IPS-18a (cell line): ENCODE measurements at regions not wholly inside any gene's neighbourhood (a gene's known extent, or its start where the extent isn't known, plus 50 kb on each side); places are given as distances from the start of the nearest gene placed in this dataset.

Source experiments
- H3K27ac ChIP-seq: one replicate; pipeline ENCODE4 v1.5.1; 2013; ENCODE audit warnings: low read length
- H3K27me3 ChIP-seq: one replicate; pipeline ENCODE4 v1.6.1; 2013; ENCODE audit warnings: mild to moderate bottlenecking, low read length; ENCODE audit not compliant: control insufficient read depth, insufficient read depth
- H3K36me3 ChIP-seq: one replicate; pipeline ENCODE4 v1.6.1; 2013; ENCODE audit warnings: low read depth, low read length; ENCODE audit not compliant: control insufficient read depth
- H3K4me1 ChIP-seq: one replicate; pipeline ENCODE4 v1.6.1; 2013; ENCODE audit warnings: low read depth, low read length; ENCODE audit not compliant: control insufficient read depth
- H3K4me3 ChIP-seq: one replicate; pipeline ENCODE4 v1.5.1; 2013; ENCODE audit warnings: low read length
- H3K9ac ChIP-seq: one replicate; pipeline ENCODE4 v1.6.1; 2013; ENCODE audit warnings: mild to moderate bottlenecking, low read length, moderate library complexity
- H3K9me3 ChIP-seq: one replicate; pipeline ENCODE4 v1.6.1; 2013; ENCODE audit warnings: low read depth, low read length; ENCODE audit not compliant: control insufficient read depth

- Histone ChIP-seq H3K4me1 (no peaks in the 10 kb centered on the region), H3K9ac (no peak overlapping the region), H3K27me3 (no peaks in the 10 kb centered on the region), H3K4me3 (no peak overlapping the region), H3K36me3 (no peaks in the 10 kb centered on the region), H3K27ac (no peak overlapping the region), H3K9me3 (no peaks in the 10 kb centered on the region)
Observed at GRCh38 chr7:126227055-126227454, 1025.7 kb downstream of the GRM8 start.

- Histone ChIP-seq H3K4me1 (no peaks in the 10 kb centered on the region), H3K27me3 (no peaks in the 10 kb centered on the region), H3K36me3 (no peaks in the 10 kb centered on the region), H3K9me3 (no peaks in the 10 kb centered on the region), H3K9ac (no peak overlapping the region), H3K27ac (no peak overlapping the region), H3K4me3 (no peak overlapping the region)
Observed at GRCh38 chr7:126223729-126224128, 1029.0 kb downstream of the GRM8 start.

- H3K9ac ChIP-seq: no peak overlapping the region
- no peaks in the 10 kb centered on the region for H3K4me1 ChIP-seq
- no peaks in the 10 kb centered on the region for H3K27me3 ChIP-seq
- H3K4me3 ChIP-seq: no peak overlapping the region
- H3K27ac ChIP-seq: no peak overlapping the region
- no peaks in the 10 kb centered on the region for H3K36me3 ChIP-seq
- no peaks in the 10 kb centered on the region for H3K9me3 ChIP-seq
Observed at GRCh38 chr7:126222782-126223181, 1030.0 kb downstream of the GRM8 start.

- Histone ChIP-seq H3K27me3 (no peaks in the 10 kb centered on the region), H3K4me3 (no peak overlapping the region), H3K9ac (no peak overlapping the region), H3K4me1 (no peaks in the 10 kb centered on the region), H3K9me3 (no peaks in the 10 kb centered on the region), H3K27ac (no peak overlapping the region), H3K36me3 (no peaks in the 10 kb centered on the region)
Observed at GRCh38 chr7:126215785-126216184, 1037.0 kb downstream of the GRM8 start.

GRCh38 chr7:126213876-126214275 lies 1038.9 kb downstream of the GRM8 start:
- H3K4me3 ChIP-seq: no peak overlapping the region
- no peaks in the 10 kb centered on the region for H3K9me3 ChIP-seq
- H3K36me3 ChIP-seq: no peaks in the 10 kb centered on the region
- no peak overlapping the region for H3K9ac ChIP-seq
- H3K4me1 ChIP-seq: no peaks in the 10 kb centered on the region
- no peak overlapping the region for H3K27ac ChIP-seq
- no peaks in the 10 kb centered on the region for H3K27me3 ChIP-seq

- Histone ChIP-seq H3K9ac (no peak overlapping the region), H3K9me3 (no peaks in the 10 kb centered on the region), H3K4me3 (no peak overlapping the region), H3K36me3 (no peaks in the 10 kb centered on the region), H3K27me3 (no peaks in the 10 kb centered on the region), H3K4me1 (no peaks in the 10 kb centered on the region), H3K27ac (no peak overlapping the region)
Observed at GRCh38 chr7:126211875-126212274, 1040.9 kb downstream of the GRM8 start.

- Histone ChIP-seq H3K27ac (no peak overlapping the region), H3K4me3 (no peak overlapping the region), H3K9ac (no peak overlapping the region), H3K27me3 (no peaks in the 10 kb centered on the region), H3K4me1 (no peaks in the 10 kb centered on the region), H3K9me3 (no peaks in the 10 kb centered on the region), H3K36me3 (no peaks in the 10 kb centered on the region)
Observed at GRCh38 chr7:126210707-126211106, 1042.0 kb downstream of the GRM8 start.

GRCh38 chr7:126203185-126203584 lies 1049.6 kb downstream of the GRM8 start:
- H3K27ac ChIP-seq: no peak overlapping the region
- no peaks in the 10 kb centered on the region for H3K4me1 ChIP-seq
- no peaks in the 10 kb centered on the region for H3K9me3 ChIP-seq
- H3K4me3 ChIP-seq: no peak overlapping the region
- H3K9ac ChIP-seq: no peak overlapping the region
- no peaks in the 10 kb centered on the region for H3K27me3 ChIP-seq
- no peaks in the 10 kb centered on the region for H3K36me3 ChIP-seq

GRCh38 chr7:126202177-126202576 lies 1050.6 kb downstream of the GRM8 start:
- H3K36me3 ChIP-seq: no peaks in the 10 kb centered on the region
- no peak overlapping the region for H3K9ac ChIP-seq
- H3K27ac ChIP-seq: no peak overlapping the region
- no peaks in the 10 kb centered on the region for H3K4me1 ChIP-seq
- no peaks in the 10 kb centered on the region for H3K27me3 ChIP-seq
- no peaks in the 10 kb centered on the region for H3K9me3 ChIP-seq
- no peak overlapping the region for H3K4me3 ChIP-seq

GRCh38 chr7:126185959-126186580 lies 1066.7 kb downstream of the GRM8 start:
- H3K9ac ChIP-seq: no peak overlapping the region
- no peak overlapping the region for H3K27ac ChIP-seq
- H3K4me3 ChIP-seq: no peak overlapping the region
- no peaks in the 10 kb centered on the region for H3K36me3 ChIP-seq
- H3K4me1 ChIP-seq: no peaks in the 10 kb centered on the region
- no peaks in the 10 kb centered on the region for H3K9me3 ChIP-seq
- H3K27me3 ChIP-seq: no peaks in the 10 kb centered on the region

- no peak overlapping the region for H3K9ac ChIP-seq
- no peaks in the 10 kb centered on the region for H3K36me3 ChIP-seq
Observed at GRCh38 chr7:126179916-126180315, 1072.8 kb downstream of the GRM8 start.

GRCh38 chr7:126178865-126179264 lies 1073.9 kb downstream of the GRM8 start:
- Histone ChIP-seq H3K36me3 (no peaks in the 10 kb centered on the region), H3K27me3 (no peaks in the 10 kb centered on the region), H3K4me1 (no peaks in the 10 kb centered on the region), H3K9ac (no peak overlapping the region), H3K4me3 (no peak overlapping the region), H3K27ac (no peak overlapping the region), H3K9me3 (no peaks in the 10 kb centered on the region)

More at GRCh38 chr7:126179916-126180315, 1072.8 kb downstream of the GRM8 start:
- no peak overlapping the region for H3K27ac ChIP-seq
- H3K4me1 ChIP-seq: no peaks in the 10 kb centered on the region
- no peaks in the 10 kb centered on the region for H3K27me3 ChIP-seq
- H3K4me3 ChIP-seq: no peak overlapping the region
- no peaks in the 10 kb centered on the region for H3K9me3 ChIP-seq
